Mesodermal cell (in vitro differentiated cells): ENCODE measurements at regions not wholly inside any gene's neighbourhood (a gene's known extent, or its start where the extent isn't known, plus 50 kb on each side); places are given as distances from the start of the nearest gene placed in this dataset.

Experiments used
- H3K27ac ChIP-seq: 2 replicates; pipeline ENCODE4 v1.7.0; 2013; ENCODE audit warnings: mild to moderate bottlenecking, low read depth, low read length, moderate library complexity; ENCODE audit not compliant: severe bottlenecking
- H3K36me3 ChIP-seq: 2 replicates; pipeline ENCODE4 v1.7.1; 2013; ENCODE audit warnings: mild to moderate bottlenecking, low read length, moderate library complexity; ENCODE audit not compliant: control insufficient read depth, insufficient read depth
- H3K4me1 ChIP-seq: one replicate; pipeline ENCODE4 v1.7.1; 2013; ENCODE audit warnings: mild to moderate bottlenecking, low read length; ENCODE audit not compliant: insufficient read depth, control insufficient read depth, poor library complexity, severe bottlenecking
- H3K4me3 ChIP-seq: 2 replicates; pipeline ENCODE4 v1.7.0; 2013; ENCODE audit warnings: low read length, control low read depth, mild to moderate bottlenecking; ENCODE audit not compliant: insufficient read depth, poor library complexity, severe bottlenecking; ENCODE audit errors: extremely low read depth
- H3K9me3 ChIP-seq: 2 replicates; pipeline ENCODE4 v1.7.1; 2013; ENCODE audit warnings: mild to moderate bottlenecking, low read length, moderate library complexity; ENCODE audit not compliant: control insufficient read depth
- WGBS, 2 experiments: methylation state at CpG; one replicate each; pipeline ENCODE4 v1.1.5; 2013; ENCODE audit warnings: missing lambda C conversion rate in 2 of 2; ENCODE audit not compliant: insufficient coverage in 2 of 2; 5-methylcytosine and 5-hydroxymethylcytosine counted together

DNA sequence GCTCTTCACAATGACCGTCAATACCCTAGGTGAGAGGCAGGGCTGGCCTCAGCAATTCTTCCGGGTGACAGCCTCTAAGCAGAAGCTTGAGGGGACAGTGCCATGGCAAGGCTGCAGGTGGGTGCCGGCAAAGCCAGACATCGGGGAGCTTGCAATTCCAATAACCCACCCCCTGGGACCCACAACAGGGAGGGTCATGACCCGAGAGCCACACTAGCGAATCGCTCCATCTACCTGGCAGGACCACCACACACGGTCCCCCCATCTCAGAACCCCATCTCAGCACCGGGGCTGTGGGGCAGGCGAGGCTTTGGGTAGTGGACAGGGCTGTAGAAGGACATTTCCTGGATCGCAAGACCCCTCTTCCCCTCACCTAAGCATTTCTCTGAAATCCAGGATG is 177.2 kb downstream of the ACKR3 start:
- Histone ChIP-seq H3K4me3 (no peak overlapping the region), H3K27ac (no peak overlapping the region), H3K36me3 (no peaks in the 10 kb centered on the region), H3K4me1 (peaks cover 31% of the 10 kb centered on the region), H3K9me3 (no peaks in the 10 kb centered on the region)
- WGBS, 2 experiments = 97 to 100% methylated on average over 2 to 3 of the region's 11 CpGs

DNA sequence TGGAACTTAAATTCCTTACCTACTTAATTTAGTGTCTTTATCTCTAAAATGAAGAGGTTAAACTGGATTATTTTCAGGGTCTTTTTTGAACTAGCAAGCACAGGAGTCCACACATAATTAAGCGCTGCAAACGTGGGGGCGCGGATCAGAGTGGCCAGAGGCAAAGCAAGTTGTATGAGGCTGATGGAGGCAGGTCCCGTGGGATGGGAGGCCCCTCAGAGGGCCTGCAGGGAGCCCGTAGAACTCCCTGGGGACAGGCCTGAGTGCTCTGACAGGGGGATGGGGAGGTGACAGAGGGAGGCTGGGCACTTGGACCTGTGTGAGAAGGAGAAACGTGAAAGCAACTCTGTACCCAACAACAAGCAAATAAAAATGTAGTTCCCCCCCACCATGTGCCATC is 177.8 kb downstream of the ACKR3 start:
- 86 to 93% methylated on average over 5 to 6 of the region's 7 CpGs for WGBS, 2 experiments

DNA sequence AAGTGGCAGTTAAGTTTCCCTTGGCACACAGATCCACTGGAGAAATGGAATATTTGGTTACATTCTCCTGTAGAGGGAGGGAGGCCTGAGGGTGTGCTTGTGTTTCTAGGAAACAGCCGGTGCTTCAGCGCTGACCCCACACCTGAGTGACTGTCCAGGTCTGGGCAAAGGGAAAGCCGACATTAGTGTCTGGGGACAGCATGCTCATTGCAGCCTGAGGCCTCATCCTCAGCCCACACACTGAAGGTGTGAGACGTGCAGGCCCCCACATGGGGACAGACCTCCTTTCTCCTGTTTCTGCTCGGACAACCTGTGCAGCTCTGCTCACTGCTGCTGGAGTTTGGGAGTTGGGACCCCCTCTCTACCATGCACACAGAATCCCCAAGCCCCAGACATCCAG is 178.3 kb downstream of the ACKR3 start:
- WGBS, 2 experiments = 96 to 97% methylated on average over 4 to 5 of the region's 5 CpGs
- Histone ChIP-seq H3K4me1 (peaks cover 31% of the 10 kb centered on the region), H3K36me3 (no peaks in the 10 kb centered on the region), H3K27ac (no peak overlapping the region), H3K4me3 (no peak overlapping the region), H3K9me3 (no peaks in the 10 kb centered on the region)

More for the DNA sequence above, 177.8 kb downstream of the ACKR3 start:
- no peaks in the 10 kb centered on the region for H3K36me3 ChIP-seq
- H3K4me3 ChIP-seq = no peak overlapping the region
- peaks cover 31% of the 10 kb centered on the region for H3K4me1 ChIP-seq
- no peaks in the 10 kb centered on the region for H3K9me3 ChIP-seq
- no peak overlapping the region for H3K27ac ChIP-seq

DNA sequence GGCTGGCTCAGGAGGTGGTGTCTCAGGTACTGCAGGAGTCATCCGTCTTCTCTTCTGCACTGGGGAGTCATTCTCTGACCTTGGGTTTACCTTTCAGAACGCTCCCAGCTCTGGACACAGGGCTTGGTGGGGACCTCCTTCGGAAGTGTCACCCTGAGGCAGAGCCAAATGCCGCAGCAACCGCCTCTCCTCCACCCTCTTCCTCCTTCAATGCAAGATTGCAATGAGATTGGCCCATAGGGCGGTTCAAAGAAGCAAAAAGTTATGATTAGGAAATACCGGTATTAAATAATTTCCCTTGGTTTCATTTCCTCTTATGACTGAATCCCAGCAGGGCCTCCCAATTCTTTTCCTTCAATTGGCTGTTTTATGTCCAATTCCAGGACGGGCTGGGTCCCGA is 178.8 kb downstream of the ACKR3 start:
- Histone ChIP-seq H3K9me3 (no peaks in the 10 kb centered on the region), H3K27ac (no peak overlapping the region), H3K4me1 (peaks cover 31% of the 10 kb centered on the region), H3K4me3 (no peak overlapping the region), H3K36me3 (no peaks in the 10 kb centered on the region)
- WGBS, 2 experiments = 90 to 95% methylated on average over 6 to 8 of the region's 9 CpGs

DNA sequence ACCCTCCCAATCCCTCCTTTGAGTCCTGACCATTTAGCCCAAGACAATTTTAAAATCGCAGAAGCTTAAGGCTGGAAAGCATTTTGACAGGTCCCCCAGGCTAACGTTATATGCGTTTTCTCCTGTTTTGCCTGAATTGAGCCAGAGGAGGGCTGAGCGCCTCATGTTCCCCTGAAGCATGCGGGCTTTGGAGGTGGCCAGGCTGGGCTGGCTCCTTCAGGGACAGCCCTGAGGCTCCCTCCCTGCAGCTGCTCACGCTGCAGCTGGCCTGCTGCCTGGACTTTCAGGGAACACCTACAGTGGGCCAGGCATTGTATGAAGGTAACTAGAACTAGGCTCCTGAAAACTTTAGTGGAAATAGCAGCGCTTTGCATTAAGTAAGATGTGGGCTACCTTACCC is 179.2 kb downstream of the ACKR3 start:
- no peaks in the 10 kb centered on the region for H3K9me3 ChIP-seq
- no peak overlapping the region for H3K27ac ChIP-seq
- H3K4me3 ChIP-seq = no peak overlapping the region
- H3K36me3 ChIP-seq = no peaks in the 10 kb centered on the region
- peaks cover 31% of the 10 kb centered on the region for H3K4me1 ChIP-seq
- 89 to 95% methylated on average over 5 to 6 of the region's 7 CpGs for WGBS, 2 experiments

DNA sequence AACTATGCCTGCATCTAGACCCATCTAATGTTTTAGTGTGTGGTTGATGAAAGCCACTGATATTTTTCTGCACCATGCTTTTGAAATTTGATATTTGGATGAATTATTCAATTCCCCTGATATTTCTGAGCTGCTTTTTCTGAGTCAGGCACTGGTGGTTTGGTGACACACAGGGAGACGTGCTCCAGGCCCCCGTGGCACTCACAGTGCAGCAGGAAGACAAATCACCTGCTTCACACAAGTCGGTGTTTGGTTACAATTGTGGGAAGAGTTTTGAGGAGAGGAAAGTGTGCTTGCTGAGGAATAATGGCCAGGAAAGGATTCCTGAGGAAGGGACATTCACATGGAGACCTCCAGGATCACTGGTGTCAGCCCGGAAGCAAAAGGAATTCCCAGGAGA is 179.7 kb downstream of the ACKR3 start:
- Histone ChIP-seq H3K27ac (no peak overlapping the region), H3K9me3 (no peaks in the 10 kb centered on the region), H3K4me1 (peaks cover 27% of the 10 kb centered on the region), H3K36me3 (no peaks in the 10 kb centered on the region), H3K4me3 (no peak overlapping the region)
- WGBS, 2 experiments = 81 to 82% methylated on average over 2 to 4 of the region's 4 CpGs

DNA sequence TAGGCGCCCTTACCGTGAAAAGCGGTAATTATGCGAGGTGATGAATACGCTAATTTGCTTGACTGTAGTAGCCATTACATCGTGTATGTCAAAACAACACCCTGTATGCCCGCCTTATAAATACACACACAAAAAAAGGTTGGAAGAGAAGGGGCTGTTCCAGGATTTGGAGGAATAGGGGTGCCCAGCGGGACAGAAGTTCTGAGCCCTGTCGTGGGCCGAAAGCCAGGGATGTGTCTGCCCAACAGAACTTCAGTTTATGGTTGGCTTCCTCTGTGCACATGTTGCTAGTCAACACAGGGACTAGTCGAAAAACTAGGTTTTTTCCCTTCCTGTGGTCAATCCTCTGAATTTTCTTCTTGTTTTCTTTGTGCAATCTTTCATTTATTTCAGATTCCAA is 182.5 kb downstream of the ACKR3 start:
- Histone ChIP-seq H3K9me3 (no peaks in the 10 kb centered on the region), H3K27ac (no peak overlapping the region), H3K36me3 (no peaks in the 10 kb centered on the region), H3K4me3 (no peak overlapping the region), H3K4me1 (peaks cover 8% of the 10 kb centered on the region)
- WGBS, 2 experiments = 88 to 94% methylated on average over 4 to 7 of the region's 11 CpGs

DNA sequence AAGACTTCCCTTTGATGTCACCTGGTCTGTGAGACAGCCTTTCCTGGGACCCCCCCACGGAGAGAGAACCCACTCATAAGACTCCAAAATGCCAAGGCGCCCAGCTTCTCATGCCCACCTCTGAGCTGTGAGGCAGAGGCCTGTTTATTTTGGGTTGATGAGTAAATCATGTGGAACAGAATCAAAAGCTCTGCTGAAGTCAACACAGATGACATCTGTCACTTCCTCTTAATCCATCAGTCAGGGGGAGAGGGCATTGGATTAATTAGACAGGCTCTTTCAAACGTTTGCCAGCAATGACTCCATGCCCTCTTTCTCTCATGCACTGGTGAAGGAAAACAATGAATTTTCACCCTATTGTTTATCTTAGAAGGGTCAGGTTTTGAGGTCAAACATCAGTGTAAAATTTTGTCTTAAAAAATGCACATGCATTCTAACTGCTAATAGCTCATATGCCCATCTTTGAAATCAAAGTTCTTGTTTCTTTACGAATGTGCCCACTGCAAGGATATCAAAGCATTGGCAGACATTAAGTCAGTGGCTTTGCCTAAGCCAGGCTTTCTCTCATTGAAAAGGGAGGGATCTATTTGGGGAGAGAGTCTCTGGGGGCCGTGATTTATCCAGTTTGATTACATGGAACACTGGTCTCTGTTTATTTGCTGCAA is 184.1 kb downstream of the ACKR3 start:
- 83 to 96% methylated on average over 1 to 2 of the region's 5 CpGs for WGBS, 2 experiments
- no peaks in the 10 kb centered on the region for H3K36me3 ChIP-seq
- no peak overlapping the region for H3K4me3 ChIP-seq
- no peak overlapping the region for H3K27ac ChIP-seq
- no peaks in the 10 kb centered on the region for H3K4me1 ChIP-seq
- no peaks in the 10 kb centered on the region for H3K9me3 ChIP-seq

DNA sequence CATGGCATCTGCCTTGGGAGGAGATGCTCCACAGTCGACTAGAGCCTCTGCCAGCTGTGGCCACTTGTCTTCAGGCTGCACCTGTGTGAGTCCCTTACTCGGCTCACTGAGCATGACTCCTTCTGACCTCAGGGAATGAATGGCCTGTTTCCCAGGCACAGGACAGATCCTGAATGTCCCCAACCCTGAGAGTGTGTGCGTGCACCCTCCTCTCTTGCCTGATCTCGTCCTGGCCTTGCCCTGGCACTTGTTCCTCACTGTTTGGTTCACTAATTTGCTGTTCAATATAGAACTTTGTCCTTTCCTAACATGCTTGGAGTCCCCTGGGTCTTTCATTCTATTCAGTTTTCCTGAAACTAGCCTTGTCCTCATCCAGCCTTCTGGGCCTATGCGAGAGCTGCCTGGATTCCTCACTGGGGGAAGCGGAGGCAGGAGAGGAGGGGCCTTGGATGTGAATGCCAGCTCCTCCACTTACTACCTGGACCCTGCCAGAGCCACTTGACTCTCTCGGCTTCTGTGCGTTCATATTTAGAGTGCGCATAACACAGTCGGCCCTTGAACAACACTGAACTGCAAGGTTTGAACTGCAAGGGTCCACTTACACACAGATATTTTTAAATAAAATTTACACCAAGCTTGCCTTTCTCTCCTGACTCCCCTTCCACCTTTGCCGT is 184.8 kb downstream of the ACKR3 start:
- no peaks in the 10 kb centered on the region for H3K9me3 ChIP-seq
- H3K27ac ChIP-seq = no peak overlapping the region
- H3K4me3 ChIP-seq = no peak overlapping the region
- H3K36me3 ChIP-seq = no peaks in the 10 kb centered on the region
- 94 to 95% methylated on average over 8 to 9 of the region's 11 CpGs for WGBS, 2 experiments
- no peaks in the 10 kb centered on the region for H3K4me1 ChIP-seq

DNA sequence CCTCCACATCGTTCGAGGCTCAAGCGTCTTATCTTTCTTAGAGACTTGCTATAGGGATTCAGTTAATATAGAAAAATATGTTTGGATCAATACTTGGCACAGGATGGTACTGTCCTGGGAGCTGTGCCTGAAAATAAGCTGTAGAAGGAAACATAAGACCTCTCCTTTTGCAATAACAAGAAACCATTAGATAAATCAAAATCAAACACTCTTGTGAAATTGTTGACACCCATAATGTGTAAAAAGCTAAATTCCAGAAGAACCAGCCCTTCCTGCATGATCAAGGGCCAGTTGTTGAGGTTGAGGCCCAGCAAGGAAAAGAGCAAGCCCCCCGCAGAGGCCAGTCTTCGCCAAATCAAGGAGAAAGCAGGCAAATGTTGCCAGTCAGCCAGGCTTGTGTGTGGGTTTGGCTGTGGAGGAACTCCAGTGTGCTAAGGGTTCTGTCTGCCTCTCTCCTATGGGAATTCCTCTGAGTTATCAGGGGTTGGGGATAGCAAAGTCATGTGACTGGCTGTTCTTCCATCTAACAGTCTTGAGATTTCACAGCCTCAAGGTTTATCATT is 185.7 kb downstream of the ACKR3 start:
- Histone ChIP-seq H3K27ac (no peak overlapping the region), H3K9me3 (no peaks in the 10 kb centered on the region), H3K36me3 (no peaks in the 10 kb centered on the region), H3K4me1 (no peaks in the 10 kb centered on the region), H3K4me3 (no peak overlapping the region)
- 77 to 100% methylated on average over 2 of the region's 5 CpGs for WGBS, 2 experiments

DNA sequence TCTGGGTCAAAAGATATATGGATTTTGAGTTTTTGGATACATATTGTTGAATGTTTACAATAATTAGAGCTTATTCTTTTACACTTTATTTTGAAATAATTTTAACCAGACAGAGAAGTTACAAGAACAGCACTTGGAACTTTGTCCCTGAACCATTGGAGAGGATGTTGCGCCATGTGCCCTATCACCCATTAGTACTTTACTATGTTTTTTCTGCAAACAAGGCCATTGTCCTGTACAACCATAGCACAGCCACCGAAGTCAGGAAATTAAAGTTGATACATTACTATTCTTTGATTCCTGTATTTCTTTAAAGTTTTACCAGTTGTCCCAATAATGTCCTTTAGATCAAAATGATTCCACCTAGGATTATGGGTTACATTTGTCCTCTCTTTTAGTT is 188.8 kb downstream of the ACKR3 start:
- WGBS, 2 experiments = no CpG with 5 or more reads among the region's 2 CpGs
- Histone ChIP-seq H3K4me3 (no peak overlapping the region), H3K27ac (no peak overlapping the region), H3K36me3 (no peaks in the 10 kb centered on the region), H3K4me1 (no peaks in the 10 kb centered on the region), H3K9me3 (no peaks in the 10 kb centered on the region)
